AG10803 (cell line): ENCODE measurements at regions not wholly inside any gene's neighbourhood (a gene's known extent, or its start where the extent isn't known, plus 50 kb on each side); places are given as distances from the start of the nearest gene placed in this dataset.

ENCODE experiments used
- DNase-seq: peaks from one replicate; pipeline ENCODE4 v3.0.0; 2010; ENCODE audit warnings: low read depth
- H3K4me3 ChIP-seq: 2 replicates; pipeline ENCODE4 v1.5.1; 2011; ENCODE audit warnings: mild to moderate bottlenecking, low read length, control low read depth
- CTCF ChIP-seq: conservative IDR thresholded peaks from 2 replicates; pipeline ENCODE4 v1.5.1; 2011; ENCODE audit warnings: mild to moderate bottlenecking, low read length, control low read depth, inconsistent platforms

- no peak overlapping the region for H3K4me3 ChIP-seq
- no peak for TF ChIP-seq CTCF
- no peak for DNase-seq
Measured at GRCh38 chr10:36437367-36437766, 688.0 kb upstream of the ANKRD30A start.

GRCh38 chr10:36428507-36428906 is 696.9 kb upstream of the ANKRD30A start:
- DNase-seq: no peak
- TF ChIP-seq CTCF: no peak
- H3K4me3 ChIP-seq: no peak overlapping the region

- DNase-seq: peak; percentile 83
- H3K4me3 ChIP-seq: no peak overlapping the region
- no peak for TF ChIP-seq CTCF
Measured at GRCh38 chr10:36425131-36425797, 700.1 kb upstream of the ANKRD30A start.

- DNase-seq: no peak
- no peak overlapping the region for H3K4me3 ChIP-seq
- no peak for TF ChIP-seq CTCF
Measured at GRCh38 chr10:36424502-36424901, 700.9 kb upstream of the ANKRD30A start.

- H3K4me3 ChIP-seq: no peak overlapping the region
- DNase-seq: no peak
- no peak for TF ChIP-seq CTCF
Measured at GRCh38 chr10:36423821-36424248, 701.6 kb upstream of the ANKRD30A start.

- no peak overlapping the region for H3K4me3 ChIP-seq
- no peak for DNase-seq
- no peak for TF ChIP-seq CTCF
Measured at GRCh38 chr10:36421992-36422391, 703.4 kb upstream of the ANKRD30A start.

- no peak for TF ChIP-seq CTCF
- H3K4me3 ChIP-seq: no peak overlapping the region
- no peak for DNase-seq
Measured at GRCh38 chr10:36416513-36416912, 708.9 kb upstream of the ANKRD30A start.
